Testis (tissue), 2 donors: ENCODE measurements at regions not wholly inside any gene's neighbourhood (a gene's known extent, or its start where the extent isn't known, plus 50 kb on each side); places are given as distances from the start of the nearest gene placed in this dataset.

Source experiments
- CTCF ChIP-seq, 3 experiments: fragments of 450-650 bp in 2 of 3; fragments of 200-600 bp in 1 of 3; sonication (generic) in 1 of 3; IDR thresholded peaks; one replicate each; pipeline ENCODE4 v1.5.1; 2016 to 2019; ENCODE audit warnings: antibody characterized with exemption in 3 of 3, mild to moderate bottlenecking in 2 of 3, moderate library complexity in 1 of 3
- POLR2A ChIP-seq: fragments of 450-650 bp; IDR thresholded peaks from one replicate; pipeline ENCODE4 v1.6.1; 2017; ENCODE audit warnings: antibody characterized with exemption, mild to moderate bottlenecking, moderate library complexity

GRCh38 chr20:57890202-57890800 lies 180.5 kb upstream of the PMEPA1 start:
- TF ChIP-seq POLR2A = no peak
- no peak for TF ChIP-seq CTCF (IDR thresholded peaks at IDR 0.05)
